Hindlimb muscle (tissue), 1 donor: ENCODE measurements at regions not wholly inside any gene's neighbourhood (a gene's known extent, or its start where the extent isn't known, plus 50 kb on each side); places are given as distances from the start of the nearest gene placed in this dataset.
"Not testable (repeated sequence)": the region's sequence is repeated elsewhere in the genome, so short reads cannot be mapped to it uniquely, and the experiment has no call there.

Source experiments
- DNase-seq: peaks from one replicate; pipeline ENCODE4 v3.0.0-alpha.2; 2013

GRCh38 chr19:14328406-14328805 is 52.8 kb upstream of the ADGRE5 start:
- DNase-seq: no peak

- DNase-seq: not testable (repeated sequence)
Measured at GRCh38 chr19:14327061-14327460, 54.2 kb upstream of the ADGRE5 start.

- DNase-seq: no peak
Measured at GRCh38 chr19:14325863-14326262, 55.4 kb upstream of the ADGRE5 start.

- no peak for DNase-seq
Measured at GRCh38 chr19:14325134-14325533, 56.1 kb upstream of the ADGRE5 start.

- no peak for DNase-seq
Measured at GRCh38 chr19:14322889-14323463, 58.3 kb upstream of the ADGRE5 start.

- no peak for DNase-seq
Measured at GRCh38 chr19:14320253-14320652, 61.0 kb upstream of the ADGRE5 start.

GRCh38 chr19:14319720-14320119 is 61.5 kb upstream of the ADGRE5 start:
- DNase-seq: not testable (repeated sequence)

- no peak for DNase-seq
Measured at GRCh38 chr19:14318873-14319272, 62.4 kb upstream of the ADGRE5 start.

- DNase-seq: no peak
Measured at GRCh38 chr19:14317157-14317556, 64.1 kb upstream of the ADGRE5 start.

- DNase-seq: no peak
Measured at GRCh38 chr19:14315433-14315832, 65.8 kb upstream of the ADGRE5 start.

GRCh38 chr19:14310055-14310454 is 71.2 kb upstream of the ADGRE5 start:
- no peak for DNase-seq

GRCh38 chr19:14305706-14306105 is 75.5 kb upstream of the ADGRE5 start:
- DNase-seq: no peak

- DNase-seq: no peak
Measured at GRCh38 chr19:14301150-14301549, 80.1 kb upstream of the ADGRE5 start.

GRCh38 chr19:14300303-14300702 is 80.9 kb upstream of the ADGRE5 start:
- no peak for DNase-seq

- not testable (repeated sequence) for DNase-seq
Measured at GRCh38 chr19:14299224-14299827, 81.9 kb upstream of the ADGRE5 start.

GRCh38 chr19:14297883-14298576 is 83.2 kb upstream of the ADGRE5 start:
- not testable (repeated sequence) for DNase-seq

GRCh38 chr19:14294974-14295373 is 86.3 kb upstream of the ADGRE5 start:
- DNase-seq: not testable (repeated sequence)

- not testable (repeated sequence) for DNase-seq
Measured at GRCh38 chr19:14293816-14294170, 87.5 kb upstream of the ADGRE5 start.

- not testable (repeated sequence) for DNase-seq
Measured at GRCh38 chr19:14293101-14293815, 87.3 kb upstream of the ADGRL1 start.

GRCh38 chr19:14289810-14290209 is 83.8 kb upstream of the ADGRL1 start:
- DNase-seq: not testable (repeated sequence)

GRCh38 chr19:14287837-14288236 is 81.9 kb upstream of the ADGRL1 start:
- not testable (repeated sequence) for DNase-seq

- not testable (repeated sequence) for DNase-seq
Measured at GRCh38 chr19:14286594-14286993, 80.6 kb upstream of the ADGRL1 start.

GRCh38 chr19:14285726-14286125 is 79.8 kb upstream of the ADGRL1 start:
- DNase-seq: not testable (repeated sequence)
